ENCODE measurements at regions not wholly inside any gene's neighbourhood (a gene's known extent, or its start where the extent isn't known, plus 50 kb on each side); places are given as distances from the start of the nearest gene placed in this dataset.

DNA sequence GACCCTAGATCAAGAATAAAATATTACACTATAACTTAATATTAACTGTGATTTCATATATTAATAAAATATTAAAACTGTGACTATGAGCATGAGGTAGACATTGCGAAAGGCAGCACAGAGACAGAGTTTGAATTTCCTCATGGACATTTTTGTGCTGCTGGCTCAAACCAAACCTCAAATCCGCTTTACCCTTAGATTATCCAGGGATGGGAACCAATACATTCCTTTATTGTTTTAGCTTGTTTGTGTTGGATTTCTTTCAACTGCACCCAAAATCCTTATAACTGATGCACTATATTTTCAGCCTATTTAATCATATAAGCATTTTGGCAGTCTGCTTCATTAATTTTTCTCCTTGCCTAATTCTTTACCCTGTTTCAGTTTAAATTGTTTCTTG lies 436.7 kb downstream of the ATP23 start:
- H3K9me3 ChIP-seq (ENCODE audit: low read length) = no peaks in the 10 kb centered on the region
- H4K20me1 ChIP-seq (ENCODE audit: insufficient read depth, low read length) = no peaks in the 10 kb centered on the region

DNA sequence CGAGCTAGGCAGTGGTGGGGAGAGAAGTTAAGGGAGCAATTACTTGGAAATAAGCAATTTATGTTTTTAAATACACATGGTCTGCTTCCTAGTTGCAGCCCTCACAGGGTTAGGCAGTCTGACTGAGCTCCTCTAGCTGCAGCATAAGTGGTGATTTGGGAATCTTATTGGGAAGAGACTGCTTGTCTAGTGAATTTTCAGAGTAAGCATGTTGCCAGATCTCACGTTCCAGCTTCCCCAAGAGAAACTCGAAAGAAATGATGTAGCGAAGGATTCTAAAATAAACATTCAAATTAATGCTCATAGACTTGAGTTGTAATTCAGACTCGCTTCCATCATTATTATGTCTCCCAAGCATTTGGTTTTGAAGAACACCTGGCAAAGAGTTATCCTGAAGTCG lies 440.2 kb downstream of the ATP23 start:
- Histone ChIP-seq H3K4me3 (ENCODE audit: low read depth, low read length, poor library complexity, severe bottlenecking) (no peak overlapping the region), H3K79me2 (ENCODE audit: insufficient read depth, low read length) (no peaks in the 10 kb centered on the region), H3K27ac (ENCODE audit: low read depth, low read length, poor library complexity, severe bottlenecking) (no peak overlapping the region), H3K4me1 (ENCODE audit: insufficient read depth, low read length, severe bottlenecking) (no peaks in the 10 kb centered on the region), H3K4me2 (ENCODE audit: low read length) (no peak overlapping the region), H3F3A (ENCODE audit: insufficient read depth, low read length) (no peaks in the 10 kb centered on the region), H3K27me3 (ENCODE audit: insufficient read depth, low read length) (no peaks in the 10 kb centered on the region), H3K9me2 (ENCODE audit: low read depth, low read length) (no peaks in the 10 kb centered on the region), H2AFZ (ENCODE audit: low read length) (no peak overlapping the region), H3K9me3 (ENCODE audit: low read length) (no peaks in the 10 kb centered on the region), H3K9ac (ENCODE audit: low read length) (no peak overlapping the region), H4K20me1 (ENCODE audit: insufficient read depth, low read length) (no peaks in the 10 kb centered on the region), H3K36me3 (ENCODE audit: insufficient read depth, low read length) (no peaks in the 10 kb centered on the region)
- TF ChIP-seq, protein P1, sequence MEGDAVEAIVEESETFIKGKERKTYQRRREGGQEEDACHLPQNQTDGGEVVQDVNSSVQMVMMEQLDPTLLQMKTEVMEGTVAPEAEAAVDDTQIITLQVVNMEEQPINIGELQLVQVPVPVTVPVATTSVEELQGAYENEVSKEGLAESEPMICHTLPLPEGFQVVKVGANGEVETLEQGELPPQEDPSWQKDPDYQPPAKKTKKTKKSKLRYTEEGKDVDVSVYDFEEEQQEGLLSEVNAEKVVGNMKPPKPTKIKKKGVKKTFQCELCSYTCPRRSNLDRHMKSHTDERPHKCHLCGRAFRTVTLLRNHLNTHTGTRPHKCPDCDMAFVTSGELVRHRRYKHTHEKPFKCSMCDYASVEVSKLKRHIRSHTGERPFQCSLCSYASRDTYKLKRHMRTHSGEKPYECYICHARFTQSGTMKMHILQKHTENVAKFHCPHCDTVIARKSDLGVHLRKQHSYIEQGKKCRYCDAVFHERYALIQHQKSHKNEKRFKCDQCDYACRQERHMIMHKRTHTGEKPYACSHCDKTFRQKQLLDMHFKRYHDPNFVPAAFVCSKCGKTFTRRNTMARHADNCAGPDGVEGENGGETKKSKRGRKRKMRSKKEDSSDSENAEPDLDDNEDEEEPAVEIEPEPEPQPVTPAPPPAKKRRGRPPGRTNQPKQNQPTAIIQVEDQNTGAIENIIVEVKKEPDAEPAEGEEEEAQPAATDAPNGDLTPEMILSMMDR (IDR thresholded peaks at IDR 0.05; ENCODE audit: low read length) = no peak
- TF ChIP-seq EZH2 (IDR thresholded peaks at IDR 0.05; ENCODE audit: borderline replicate concordance, low read length) = no peak

More for the DNA sequence above, 436.7 kb downstream of the ATP23 start:
- Histone ChIP-seq H3F3A (ENCODE audit: insufficient read depth, low read length) (no peaks in the 10 kb centered on the region), H3K4me2 (ENCODE audit: low read length) (no peak overlapping the region), H3K36me3 (ENCODE audit: insufficient read depth, low read length) (no peaks in the 10 kb centered on the region), H3K79me2 (ENCODE audit: insufficient read depth, low read length) (no peaks in the 10 kb centered on the region), H3K4me1 (ENCODE audit: insufficient read depth, low read length, severe bottlenecking) (no peaks in the 10 kb centered on the region), H3K9me2 (ENCODE audit: low read depth, low read length) (no peaks in the 10 kb centered on the region), H3K27me3 (ENCODE audit: insufficient read depth, low read length) (no peaks in the 10 kb centered on the region), H3K4me3 (ENCODE audit: low read depth, low read length, poor library complexity, severe bottlenecking) (no peak overlapping the region), H3K27ac (ENCODE audit: low read depth, low read length, poor library complexity, severe bottlenecking) (no peak overlapping the region), H2AFZ (ENCODE audit: low read length) (no peak overlapping the region), H3K9ac (ENCODE audit: low read length) (no peak overlapping the region)
- TF ChIP-seq, protein P1 (IDR thresholded peaks at IDR 0.05; ENCODE audit: low read length) = no peak
- TF ChIP-seq EZH2 (IDR thresholded peaks at IDR 0.05; ENCODE audit: borderline replicate concordance, low read length) = no peak

DNA sequence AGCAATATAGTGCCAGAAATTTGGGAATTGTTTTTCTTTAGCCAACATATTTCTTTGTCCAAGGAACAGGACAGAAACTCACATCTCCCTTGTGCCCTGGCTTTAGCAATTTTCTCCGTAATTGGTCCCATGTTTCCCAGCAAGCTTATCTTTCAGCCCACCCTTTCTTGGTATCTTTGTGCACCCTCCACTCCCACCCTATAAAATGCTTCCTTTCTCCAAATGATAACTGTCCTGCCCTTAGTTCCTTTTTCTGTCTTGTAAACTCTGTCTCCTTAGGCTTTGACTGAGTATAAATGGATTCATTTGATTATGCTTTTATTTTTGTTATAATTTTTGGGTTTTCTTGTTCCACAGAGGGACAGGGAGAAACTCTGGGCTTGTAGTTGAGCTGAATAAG lies 442.8 kb downstream of the ATP23 start:
- H3F3A ChIP-seq (ENCODE audit: insufficient read depth, low read length) = no peaks in the 10 kb centered on the region
- no peak overlapping the region for H3K4me2 ChIP-seq (ENCODE audit: low read length)
- no peak overlapping the region for H3K27ac ChIP-seq (ENCODE audit: low read depth, low read length, poor library complexity, severe bottlenecking)
- H3K4me1 ChIP-seq (ENCODE audit: insufficient read depth, low read length, severe bottlenecking) = no peaks in the 10 kb centered on the region
- H3K9me2 ChIP-seq (ENCODE audit: low read depth, low read length) = no peaks in the 10 kb centered on the region
- TF ChIP-seq EZH2 (IDR thresholded peaks at IDR 0.05; ENCODE audit: borderline replicate concordance, low read length) = no peak
- TF ChIP-seq, protein P1 (IDR thresholded peaks at IDR 0.05; ENCODE audit: low read length) = no peak
- H3K4me3 ChIP-seq (ENCODE audit: low read depth, low read length, poor library complexity, severe bottlenecking) = no peak overlapping the region
- H3K9ac ChIP-seq (ENCODE audit: low read length) = no peak overlapping the region
- no peaks in the 10 kb centered on the region for H3K27me3 ChIP-seq (ENCODE audit: insufficient read depth, low read length)
- H3K79me2 ChIP-seq (ENCODE audit: insufficient read depth, low read length) = no peaks in the 10 kb centered on the region
- no peaks in the 10 kb centered on the region for H3K36me3 ChIP-seq (ENCODE audit: insufficient read depth, low read length)
- no peak overlapping the region for H2AFZ ChIP-seq (ENCODE audit: low read length)
- H4K20me1 ChIP-seq (ENCODE audit: insufficient read depth, low read length) = no peaks in the 10 kb centered on the region
- no peaks in the 10 kb centered on the region for H3K9me3 ChIP-seq (ENCODE audit: low read length)
